GM21619 (cell line): ENCODE measurements at regions not wholly inside any gene's neighbourhood (a gene's known extent, or its start where the extent isn't known, plus 50 kb on each side); places are given as distances from the start of the nearest gene placed in this dataset.

Experiments used
- ATAC-seq: cut with Tn5 transposase; IDR thresholded peaks from one replicate; pipeline ENCODE4 v1.9.1; 2021; ENCODE audit not compliant: unreplicated experiment

DNA sequence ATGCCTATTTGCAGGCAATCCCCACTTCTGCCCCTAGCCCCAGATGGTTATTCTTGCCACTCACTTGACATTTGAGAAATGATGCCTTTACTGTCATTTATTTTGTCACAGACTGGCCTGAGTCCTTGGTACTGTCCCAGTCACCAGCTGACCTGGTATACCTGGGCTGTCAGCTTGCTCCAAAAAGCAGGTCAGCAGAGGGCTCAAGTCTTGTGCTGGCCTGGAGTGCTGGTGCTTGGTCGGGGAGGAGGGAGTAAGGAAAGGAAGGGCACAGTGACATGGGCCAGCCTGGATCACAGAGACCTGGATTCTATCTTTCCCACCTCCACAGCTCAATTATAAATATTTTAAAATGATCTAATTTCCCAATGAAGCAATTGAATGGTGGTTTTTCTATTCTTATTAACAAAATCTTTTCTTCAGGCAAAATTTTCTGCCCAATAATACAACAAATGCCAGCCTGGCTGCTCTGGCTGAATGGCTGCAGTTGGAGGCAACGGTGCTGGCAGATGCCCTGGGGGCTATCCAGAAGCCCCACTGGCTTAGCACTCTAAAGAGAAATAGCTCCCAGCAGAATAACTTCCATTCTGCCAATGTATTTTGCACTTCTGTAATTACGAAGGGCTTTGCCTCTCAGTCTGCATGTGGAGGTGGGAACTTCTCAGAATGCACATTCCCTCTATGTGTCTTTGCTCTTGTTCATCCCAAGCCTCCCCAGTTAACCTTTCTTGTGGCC, 160.6 kb downstream of the GADD45G start:
- no peak for ATAC-seq

DNA sequence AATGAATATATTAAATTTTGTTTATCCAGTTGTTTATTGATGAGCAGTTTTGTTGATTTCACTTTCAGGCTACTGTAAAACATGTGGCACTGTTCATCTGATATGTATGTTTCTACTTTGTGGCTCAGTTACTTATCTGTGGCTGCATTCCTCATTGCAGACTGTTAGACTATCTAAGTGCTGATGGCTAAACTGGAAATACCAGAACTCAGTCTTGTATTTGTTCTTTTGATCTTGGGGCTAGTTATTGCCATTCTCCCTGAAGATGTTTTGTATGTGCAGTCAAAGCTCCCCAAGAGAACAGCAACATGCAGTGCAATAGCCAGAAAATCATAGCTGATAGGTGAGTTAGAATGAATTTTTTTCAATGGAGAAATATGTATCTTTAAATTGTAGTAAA, 162.2 kb downstream of the GADD45G start:
- ATAC-seq = no peak

DNA sequence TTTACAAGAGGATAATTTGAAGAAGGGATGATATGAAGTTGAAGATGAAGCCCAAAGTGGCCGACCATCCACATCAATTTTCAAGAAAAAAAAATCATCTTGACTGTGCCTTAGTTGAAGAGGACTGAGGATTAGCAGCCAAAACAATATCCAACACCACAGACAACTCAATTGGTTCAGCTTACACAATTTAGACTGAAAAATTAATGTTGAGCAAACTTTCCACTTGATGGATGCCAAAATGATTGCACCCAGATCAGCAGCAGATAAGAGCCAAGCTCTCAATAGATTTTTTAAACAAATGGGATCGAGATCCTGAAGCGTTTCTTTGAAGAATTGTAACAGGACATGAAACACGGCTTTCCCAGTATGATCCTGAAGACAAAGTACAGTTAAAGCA, 163.2 kb downstream of the GADD45G start:
- no peak for ATAC-seq

DNA sequence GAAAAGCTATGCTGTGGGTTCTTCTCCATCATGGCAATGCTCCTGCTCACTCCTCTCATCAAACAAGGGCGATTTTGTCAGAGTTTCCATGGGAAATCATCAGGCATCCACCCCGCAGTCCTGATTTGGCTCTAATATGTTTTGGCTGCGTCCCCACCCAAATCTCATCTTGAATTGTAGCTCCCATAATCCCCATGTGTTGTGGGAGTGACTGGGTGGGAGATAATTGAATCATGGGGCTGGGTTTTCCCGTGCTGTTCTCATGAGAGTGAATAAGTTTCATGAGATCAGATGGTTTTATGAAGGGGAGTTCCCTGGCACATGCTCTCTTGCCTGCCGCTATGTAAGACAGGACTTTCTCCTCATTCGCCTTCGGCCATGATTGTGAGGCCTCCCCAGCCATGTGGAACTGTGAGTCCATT, 163.8 kb downstream of the GADD45G start:
- no peak for ATAC-seq

DNA sequence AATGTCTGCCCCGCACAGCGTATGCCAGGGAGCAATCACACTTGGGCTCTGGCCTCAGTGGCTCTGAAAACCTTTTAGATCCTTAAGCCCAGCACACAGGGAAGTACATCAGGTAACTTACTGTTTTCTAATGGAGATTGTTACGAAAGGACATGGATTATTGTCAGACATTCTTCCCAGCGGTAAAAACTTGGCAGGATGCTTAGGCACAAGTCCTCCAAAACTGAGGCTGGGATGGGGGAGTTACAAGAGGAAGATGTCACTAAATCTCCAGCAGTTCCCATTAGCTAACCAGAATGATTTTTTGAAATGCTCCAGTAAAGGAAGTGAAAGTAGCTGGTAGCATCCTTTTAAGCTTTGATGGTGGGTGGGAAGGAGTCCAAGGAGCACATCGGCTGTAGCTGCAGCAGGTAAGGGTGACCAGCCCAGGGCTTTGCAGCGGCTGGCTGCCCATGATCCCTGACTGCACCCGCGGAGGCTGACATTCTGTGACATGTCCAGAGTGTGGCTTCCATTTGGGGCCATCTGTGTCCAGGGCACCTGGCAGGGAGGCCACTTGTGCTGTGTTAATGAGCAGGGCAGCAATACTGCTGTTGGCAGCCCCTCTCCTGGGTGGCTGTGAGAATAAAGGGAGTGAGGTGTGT, 165.8 kb downstream of the GADD45G start:
- ATAC-seq = no peak

DNA sequence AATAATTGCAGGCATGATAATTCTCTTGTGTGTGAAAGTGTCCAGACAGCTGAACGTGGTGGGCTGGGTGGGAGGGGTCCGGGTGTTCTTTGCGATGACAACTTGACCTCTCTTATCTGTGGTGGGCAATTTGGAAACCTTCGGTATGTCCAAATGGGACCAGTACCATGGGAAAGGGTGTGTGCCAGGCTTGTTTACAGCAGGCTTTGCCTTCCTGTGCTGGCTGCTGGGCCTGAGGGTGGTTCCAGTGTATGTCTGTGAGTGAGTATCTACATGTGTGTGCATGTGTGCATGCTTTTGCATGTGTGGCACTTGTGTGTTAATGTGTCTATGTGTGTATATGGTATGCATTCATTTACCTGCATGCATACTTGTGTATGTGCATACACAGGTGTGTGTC, 166.4 kb downstream of the GADD45G start:
- ATAC-seq = no peak

DNA sequence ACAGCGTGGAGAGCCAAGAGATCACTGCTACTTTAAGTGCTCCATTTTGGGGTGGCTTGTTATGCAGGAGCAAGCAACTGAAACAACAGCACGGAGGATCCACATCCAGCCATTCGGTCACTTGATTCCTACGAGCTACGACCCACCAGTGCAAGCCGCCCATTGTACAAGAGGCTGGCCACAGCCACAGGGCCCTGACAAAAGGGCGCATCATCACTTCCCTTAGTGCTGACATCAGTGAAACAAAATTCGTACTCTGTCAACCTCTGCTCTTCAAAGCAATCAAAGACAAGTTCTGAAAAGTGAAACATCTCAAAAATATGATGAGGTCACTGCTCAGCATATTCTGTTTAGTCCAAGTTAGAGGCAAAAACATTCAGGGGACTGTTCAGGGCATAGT, 168.4 kb downstream of the GADD45G start:
- ATAC-seq = no peak

DNA sequence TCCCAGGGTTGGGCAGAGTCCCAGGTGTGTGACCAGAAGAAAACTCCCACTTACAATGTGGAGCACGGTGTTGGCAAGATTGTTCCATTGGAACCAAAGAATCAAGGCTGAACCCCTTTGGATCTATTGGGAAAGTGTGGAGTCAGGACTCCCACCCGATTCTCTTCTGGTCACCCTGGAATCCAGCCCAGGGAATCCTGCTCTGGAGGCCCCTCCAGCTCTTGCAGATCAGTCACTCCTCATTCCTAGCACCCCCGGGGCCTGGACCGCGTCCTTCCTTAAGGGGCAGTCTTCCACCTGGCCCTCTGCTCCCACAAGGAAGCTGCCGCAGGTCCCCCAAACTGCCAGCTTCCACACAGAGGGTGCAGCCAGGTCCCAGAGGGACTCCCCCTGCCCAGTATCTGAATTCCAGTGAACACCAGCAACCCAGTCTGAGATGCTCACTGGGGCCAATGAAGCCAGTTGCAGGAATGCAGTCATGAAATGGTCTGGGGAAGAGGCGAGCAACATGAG, 170.1 kb downstream of the GADD45G start:
- no peak for ATAC-seq

DNA sequence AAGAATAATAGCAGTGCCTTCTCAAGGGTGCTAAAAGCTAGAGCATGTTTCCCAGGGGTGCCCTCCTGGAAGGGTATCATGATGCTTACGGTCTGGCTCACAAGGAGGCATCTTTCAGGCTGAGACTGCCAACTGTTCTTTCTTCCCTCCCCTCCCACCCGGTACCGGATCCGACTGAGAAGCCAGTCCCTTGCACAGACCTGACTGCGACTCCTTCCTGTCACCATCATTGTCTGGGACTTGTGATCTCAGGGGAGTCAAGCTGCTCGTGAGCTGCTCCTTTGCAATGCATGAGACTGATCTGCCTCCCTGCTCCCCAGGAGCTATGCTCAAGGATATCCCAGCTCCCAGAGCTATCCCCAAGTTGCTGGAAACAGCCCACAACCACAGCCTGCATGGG, 170.8 kb downstream of the GADD45G start:
- no peak for ATAC-seq

DNA sequence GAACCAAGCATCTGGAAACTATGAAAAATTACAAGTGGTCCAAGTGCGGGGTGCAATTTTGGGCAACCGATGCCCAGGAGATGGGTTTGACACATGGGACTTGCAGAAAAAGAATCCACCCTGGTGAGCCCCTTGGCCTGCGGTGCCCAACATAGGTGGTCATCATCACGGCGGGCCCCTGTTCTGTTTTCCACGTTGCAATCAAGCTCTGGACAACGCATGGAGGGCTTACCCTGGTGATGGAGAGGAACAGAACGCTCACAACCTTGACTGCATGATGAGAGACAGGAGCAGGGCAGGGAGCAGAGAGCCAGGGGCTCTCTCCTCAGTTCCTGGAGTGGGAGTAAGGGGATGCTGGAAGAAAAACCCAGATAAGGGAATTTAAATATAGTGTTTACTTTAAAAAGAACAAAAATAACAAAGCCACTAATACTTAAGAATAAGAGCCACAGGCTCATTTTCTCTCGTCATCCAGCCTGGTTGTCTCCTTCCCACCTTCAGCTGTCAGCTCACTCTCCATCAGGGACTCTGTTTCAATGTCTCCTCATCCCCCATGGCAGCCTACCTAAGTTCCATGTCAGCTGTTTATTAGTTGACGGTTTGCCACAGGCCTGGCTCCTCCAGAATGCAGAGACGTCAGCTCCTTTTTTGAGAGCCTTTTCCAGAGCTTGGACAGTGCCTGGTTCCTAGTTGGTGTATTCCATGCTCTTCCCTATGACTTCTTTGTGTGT, 172.1 kb downstream of the GADD45G start:
- ATAC-seq = no peak

DNA sequence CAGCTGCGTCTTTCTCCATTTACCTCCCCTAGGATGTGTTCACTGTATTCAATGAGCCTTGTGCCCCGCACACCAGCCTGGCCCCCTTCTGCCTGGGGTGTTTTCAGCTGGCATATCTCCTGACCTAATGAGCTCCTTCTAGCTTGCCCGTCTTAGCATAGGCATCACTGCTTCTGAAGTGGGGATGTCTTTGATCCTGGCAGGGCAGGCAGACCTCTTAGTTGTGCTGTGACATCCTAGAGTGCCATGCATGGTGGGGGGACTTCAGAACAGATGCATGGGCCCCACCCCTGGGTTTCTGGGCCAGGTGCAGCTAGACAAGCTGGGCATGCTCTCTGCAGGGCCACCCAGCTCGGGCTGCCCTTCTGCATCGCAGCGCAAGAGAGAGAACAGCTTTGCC, 172.7 kb downstream of the GADD45G start:
- ATAC-seq = no peak

DNA sequence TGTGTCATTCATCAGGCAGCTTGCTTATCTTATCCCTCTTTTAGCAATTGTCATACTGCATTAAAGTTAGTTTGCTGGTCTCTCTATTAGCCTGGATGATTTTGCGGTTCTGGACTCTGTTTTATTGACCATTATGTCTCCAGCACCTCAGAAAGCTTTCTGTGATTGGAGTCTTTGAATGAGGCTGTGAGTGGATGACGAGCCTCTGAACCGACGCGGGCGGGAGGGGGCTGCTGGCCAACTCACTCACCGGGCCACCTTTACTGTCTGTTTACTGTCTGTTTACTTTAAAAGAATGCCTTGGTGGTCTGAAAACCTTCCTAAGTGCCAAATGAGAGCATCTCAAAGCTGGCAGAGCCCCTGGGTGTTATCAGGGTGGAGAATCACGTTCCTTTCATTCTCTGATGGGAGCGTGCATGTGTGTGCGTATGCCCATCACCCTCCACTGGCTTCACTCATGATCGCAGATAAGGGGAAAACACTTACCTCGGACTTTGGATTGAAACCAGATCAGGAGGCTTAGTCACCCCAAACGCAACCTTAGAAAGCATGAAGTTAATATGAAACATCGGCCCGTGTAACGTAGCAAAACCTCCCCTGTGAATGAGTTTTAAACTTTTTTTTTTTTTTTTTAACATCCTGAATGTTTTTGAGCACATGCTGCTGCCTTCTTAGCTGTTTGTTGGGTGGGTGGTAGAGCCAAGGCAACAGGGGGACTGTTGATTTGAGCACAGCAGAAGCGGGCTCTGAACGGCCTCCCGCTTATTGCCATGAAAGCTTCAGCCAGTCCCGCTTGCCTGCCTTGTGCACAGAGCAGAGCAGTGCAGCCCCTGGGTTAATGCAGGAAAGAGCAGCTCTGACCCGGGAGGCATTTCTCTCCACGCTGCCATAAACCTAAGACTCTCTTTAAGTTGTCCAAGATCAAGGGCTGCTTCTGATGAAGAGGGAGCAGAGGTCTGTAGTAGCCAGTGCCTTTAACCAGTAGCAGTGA, 173.6 kb downstream of the GADD45G start:
- ATAC-seq = no peak

DNA sequence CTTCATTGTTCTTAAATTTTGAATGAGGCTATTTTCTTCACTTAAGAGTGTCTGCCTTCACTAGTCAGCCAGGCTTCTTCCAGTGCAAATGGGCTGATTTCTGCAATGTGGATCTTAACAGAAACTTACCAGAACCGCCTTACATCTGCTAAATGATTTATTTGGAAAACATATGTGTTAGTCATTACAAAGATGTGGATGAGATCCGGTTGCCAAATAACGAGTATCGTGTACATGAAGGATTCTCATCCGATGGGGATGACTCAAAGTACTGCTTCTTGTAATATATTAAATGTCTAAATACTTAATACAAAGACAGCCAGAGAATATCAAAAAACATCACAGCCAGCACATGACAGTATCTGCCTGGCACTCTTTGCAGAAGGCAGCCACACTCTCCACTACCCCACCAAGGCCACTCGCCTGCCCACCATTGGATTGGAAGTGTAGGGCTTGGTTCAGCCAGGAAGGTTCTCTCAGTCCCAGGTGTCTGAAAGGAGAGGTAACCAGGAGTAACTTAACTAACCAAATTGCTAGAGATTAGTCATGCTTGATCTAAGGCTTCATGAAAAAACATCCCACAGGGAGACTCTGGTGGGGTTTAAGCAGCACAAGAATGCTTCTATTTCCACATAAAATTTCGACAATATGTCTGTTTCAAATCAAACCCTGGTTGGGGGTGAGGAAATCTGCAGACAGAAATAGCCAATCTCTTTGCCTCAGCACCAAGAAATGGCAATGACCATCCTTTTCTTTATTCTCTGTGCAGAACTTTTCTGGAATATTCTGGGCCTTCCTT, 174.8 kb downstream of the GADD45G start:
- ATAC-seq = no peak

DNA sequence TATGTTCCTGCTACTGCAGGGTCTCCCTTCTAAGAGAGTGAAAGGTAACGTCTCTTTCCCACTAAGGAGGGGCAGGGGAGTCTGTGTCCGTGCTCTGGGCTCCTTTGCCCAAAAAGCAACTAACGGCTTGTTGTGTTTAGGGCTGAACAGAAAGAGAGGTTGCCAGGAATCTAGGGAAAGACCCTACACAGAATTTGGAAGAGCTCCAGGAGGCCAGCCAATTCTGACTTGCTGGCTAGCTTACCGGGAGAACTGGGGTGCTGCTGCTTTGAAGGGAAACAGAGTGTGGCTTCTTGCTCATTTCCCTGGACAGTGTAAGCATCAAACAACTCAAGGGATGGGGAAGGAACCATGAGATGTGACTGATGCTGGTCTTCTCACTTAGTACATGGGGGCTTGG, 176.1 kb downstream of the GADD45G start:
- no peak for ATAC-seq

DNA sequence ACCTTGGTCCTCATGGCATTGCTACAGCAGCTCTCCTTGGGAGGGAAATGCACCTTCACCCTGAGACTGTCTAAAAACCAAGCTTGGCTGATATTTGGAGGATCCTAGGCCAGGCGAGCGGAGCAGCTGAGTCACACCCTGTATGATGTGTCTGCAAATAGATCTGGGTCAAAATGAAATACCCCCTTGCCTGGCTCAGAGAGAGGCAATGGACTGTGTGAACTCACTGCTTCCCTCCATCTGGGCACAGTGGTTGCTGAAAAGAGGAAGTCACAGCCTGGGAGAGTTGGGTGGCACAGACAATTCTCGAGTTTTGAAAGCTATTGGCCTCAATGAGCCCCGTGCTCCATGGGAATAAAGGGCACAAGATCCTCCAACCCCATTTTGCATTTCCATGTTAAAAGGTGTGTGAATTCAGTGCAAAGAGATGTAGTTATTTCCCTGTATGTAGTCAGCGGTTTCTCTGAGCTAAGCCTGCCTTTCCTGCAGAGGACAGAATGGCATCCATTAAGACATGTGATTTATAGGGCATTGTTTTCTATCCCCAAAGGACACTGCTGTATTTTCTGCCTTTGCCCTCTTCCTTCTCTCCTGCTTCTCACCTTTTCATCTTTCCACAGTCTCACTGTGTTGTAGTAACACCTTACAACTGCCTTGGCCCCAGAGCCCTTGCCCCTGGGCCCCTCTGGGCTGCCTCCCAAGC, 177.2 kb downstream of the GADD45G start:
- ATAC-seq = peak; percentile 89

DNA sequence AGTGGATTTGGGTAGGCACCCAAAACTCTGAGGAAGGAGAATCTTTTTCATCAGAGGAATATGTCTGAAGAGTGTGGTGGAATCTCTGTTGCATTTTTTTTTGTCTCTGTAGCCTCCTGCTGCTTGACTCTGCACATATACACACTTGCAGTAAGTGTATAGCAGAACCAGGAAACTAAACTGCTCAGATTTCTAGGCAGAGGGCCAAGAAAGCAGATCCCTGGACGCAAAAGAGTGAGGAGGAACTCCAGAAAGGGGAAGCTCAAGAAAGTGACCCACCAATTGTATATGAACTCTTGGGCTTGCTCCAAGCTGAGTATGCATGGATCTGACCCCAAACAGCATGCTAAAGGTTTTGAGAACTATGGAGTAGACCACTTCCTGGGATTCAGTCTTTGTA, 181.8 kb downstream of the GADD45G start:
- ATAC-seq = no peak

DNA sequence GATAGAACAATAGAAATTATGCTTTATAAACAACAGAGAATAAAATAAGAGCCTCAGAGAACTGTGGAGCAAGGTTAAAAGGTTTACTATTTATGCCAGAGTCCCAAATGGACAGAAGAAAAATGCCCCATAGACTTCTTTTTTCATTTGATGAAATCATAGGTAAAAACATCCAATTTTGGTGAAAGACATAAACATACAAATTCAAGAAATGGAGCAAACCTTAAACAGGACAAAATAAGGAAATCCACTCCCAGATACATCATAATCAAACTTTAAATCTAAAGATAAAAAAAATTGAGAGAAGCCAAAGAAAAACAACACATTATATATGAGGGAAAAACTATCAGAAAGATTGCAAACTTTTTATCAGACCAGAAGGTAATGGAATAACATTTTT, 182.8 kb downstream of the GADD45G start:
- no peak for ATAC-seq

DNA sequence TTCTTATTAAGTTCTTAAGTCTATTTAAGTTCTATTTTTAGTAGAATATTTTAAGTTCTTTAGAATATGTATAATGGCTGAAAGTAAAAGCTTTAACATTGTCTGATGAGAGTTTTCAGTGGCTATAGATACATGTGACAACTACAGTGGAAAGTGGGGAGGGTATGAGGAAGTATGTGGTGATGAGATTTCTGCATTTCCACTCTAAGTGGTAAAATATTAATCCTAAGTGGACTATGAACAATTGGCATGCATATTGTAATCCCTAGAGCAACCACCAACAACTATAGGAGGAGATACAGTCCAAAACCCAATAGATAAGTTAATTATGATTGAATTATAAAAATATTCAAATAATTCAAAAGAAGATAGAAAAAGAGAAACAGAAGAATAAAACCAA, 183.6 kb downstream of the GADD45G start:
- ATAC-seq = no peak

DNA sequence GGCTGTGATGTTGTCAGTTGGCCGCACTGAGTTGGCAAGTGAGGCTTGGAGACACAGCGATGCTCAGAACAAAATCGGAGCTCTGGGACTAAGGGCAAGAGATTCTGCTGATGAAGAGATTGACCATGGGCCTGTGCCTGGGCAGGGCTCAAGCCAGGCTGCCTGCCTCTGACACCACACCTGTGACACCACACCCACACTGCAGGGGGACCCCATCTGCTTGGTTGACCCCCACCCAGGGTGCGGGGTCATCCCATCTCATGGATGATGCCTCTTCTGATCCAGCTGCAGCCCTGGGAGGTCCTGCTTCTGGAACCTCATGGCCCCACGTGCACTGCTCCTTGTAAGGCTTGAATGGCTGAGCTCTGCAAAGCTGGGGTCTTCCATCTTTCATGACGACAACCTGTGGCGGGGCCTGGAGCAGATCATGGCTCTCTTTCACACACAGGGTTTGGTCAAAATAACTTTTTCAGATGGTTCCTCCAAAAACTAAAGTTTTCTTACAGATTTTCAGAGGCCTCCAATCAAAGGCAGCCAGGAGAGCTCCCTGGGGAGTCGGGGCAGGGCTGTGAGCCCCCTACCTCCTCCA, 185.2 kb downstream of the GADD45G start:
- no peak for ATAC-seq
